Suprapubic skin (tissue), 4 donors: ENCODE measurements at regions not wholly inside any gene's neighbourhood (a gene's known extent, or its start where the extent isn't known, plus 50 kb on each side); places are given as distances from the start of the nearest gene placed in this dataset.

Source experiments
- DNase-seq, 2 donors: peaks; one replicate each; pipeline ENCODE4 v3.0.0-alpha.2; 2019; ENCODE audit warnings: low spot score in 2 of 2
- H3K27ac ChIP-seq: fragments of 200-600 bp; sonication (generic); one replicate; pipeline ENCODE4 v1.5.1; 2019
- H3K27me3 ChIP-seq: fragments of 200-600 bp; sonication (generic); one replicate; pipeline ENCODE4 v1.5.1; 2019
- H3K36me3 ChIP-seq: fragments of 200-600 bp; sonication (generic); one replicate; pipeline ENCODE4 v1.5.1; 2019
- H3K4me1 ChIP-seq: fragments of 200-600 bp; sonication (generic); one replicate; pipeline ENCODE4 v1.5.1; 2019
- H3K4me3 ChIP-seq: fragments of 200-600 bp; sonication (generic); one replicate; pipeline ENCODE4 v1.5.1; 2019; ENCODE audit warnings: mild to moderate bottlenecking
- H3K9me3 ChIP-seq: fragments of 200-600 bp; sonication (generic); one replicate; pipeline ENCODE4 v1.5.1; 2019
- CTCF ChIP-seq, 2 donors: fragments of 200-600 bp in 1 of 2; fragments of 450-650 bp in 1 of 2; sonication (generic) in 1 of 2; IDR thresholded peaks; one replicate each; pipeline ENCODE4 v1.5.1; 2016 to 2019; ENCODE audit warnings: antibody characterized with exemption in 2 of 2, mild to moderate bottlenecking in 1 of 2, moderate library complexity in 1 of 2
- EP300 ChIP-seq: sonication (generic); formaldehyde crosslinking; IDR thresholded peaks from one replicate; pipeline ENCODE4 v1.6.1; 2017; ENCODE audit warnings: antibody characterized with exemption
- POLR2A ChIP-seq, 2 donors: fragments of 450-650 bp; IDR thresholded peaks; one replicate each; pipeline ENCODE4 v1.6.1; 2017; ENCODE audit warnings: antibody characterized with exemption in 2 of 2, mild to moderate bottlenecking in 2 of 2, moderate library complexity in 2 of 2
- POLR2AphosphoS5 ChIP-seq, 3 donors: sonication (generic); formaldehyde crosslinking; IDR thresholded peaks; one replicate each; pipeline ENCODE4 v1.6.1; 2017; ENCODE audit warnings: antibody characterized with exemption in 3 of 3
- WGBS: methylation state at CpG from one replicate; pipeline ENCODE4 v1.1.5; 2018; 5-methylcytosine and 5-hydroxymethylcytosine counted together

DNA sequence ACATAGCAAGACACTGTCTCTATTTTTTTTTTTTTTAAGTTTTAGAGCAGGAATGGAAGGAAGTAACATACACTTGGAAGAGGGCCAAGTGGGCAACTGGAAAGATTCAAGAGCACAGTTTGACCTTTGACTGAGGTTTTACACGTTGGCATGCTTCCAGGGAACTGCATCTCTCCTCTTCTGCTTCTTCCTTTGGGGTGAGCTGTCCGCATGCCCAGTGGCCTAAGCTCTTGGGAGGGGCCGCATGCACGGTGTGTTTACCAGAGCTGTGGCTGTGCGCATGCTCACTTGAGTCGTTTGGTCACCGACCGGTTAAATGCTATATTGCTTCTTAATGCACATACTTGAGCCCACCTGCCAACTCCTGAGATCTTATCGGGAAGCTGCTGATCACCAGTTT, 727.7 kb downstream of the UQCRFS1 start:
- 60% methylated on average over 9 of the region's 9 CpGs for WGBS
- H3K4me1 ChIP-seq = no peaks in the 10 kb centered on the region

GRCh38 chr19:28483197-28483596, 729.8 kb downstream of the UQCRFS1 start:
- Histone ChIP-seq H3K4me1 (no peaks in the 10 kb centered on the region), H3K27me3 (no peaks in the 10 kb centered on the region), H3K4me3 (no peak overlapping the region), H3K36me3 (no peaks in the 10 kb centered on the region), H3K9me3 (no peaks in the 10 kb centered on the region), H3K27ac (no peak overlapping the region)
- no peak for DNase-seq
- TF ChIP-seq POLR2A (IDR thresholded peaks at IDR 0.05) = no peak
- 58% methylated on average over 3 of the region's 3 CpGs for WGBS

More for the DNA sequence above, 727.7 kb downstream of the UQCRFS1 start:
- Histone ChIP-seq H3K4me3 (no peak overlapping the region), H3K36me3 (no peaks in the 10 kb centered on the region), H3K27ac (no peak overlapping the region), H3K27me3 (no peaks in the 10 kb centered on the region), H3K9me3 (no peaks in the 10 kb centered on the region)
- no peak for DNase-seq
- TF ChIP-seq CTCF (IDR thresholded peaks at IDR 0.05) (no peak), POLR2A (IDR thresholded peaks at IDR 0.05) (no peak), EP300 (no peak), POLR2AphosphoS5 (IDR thresholded peaks at IDR 0.05) (no peak)

DNA sequence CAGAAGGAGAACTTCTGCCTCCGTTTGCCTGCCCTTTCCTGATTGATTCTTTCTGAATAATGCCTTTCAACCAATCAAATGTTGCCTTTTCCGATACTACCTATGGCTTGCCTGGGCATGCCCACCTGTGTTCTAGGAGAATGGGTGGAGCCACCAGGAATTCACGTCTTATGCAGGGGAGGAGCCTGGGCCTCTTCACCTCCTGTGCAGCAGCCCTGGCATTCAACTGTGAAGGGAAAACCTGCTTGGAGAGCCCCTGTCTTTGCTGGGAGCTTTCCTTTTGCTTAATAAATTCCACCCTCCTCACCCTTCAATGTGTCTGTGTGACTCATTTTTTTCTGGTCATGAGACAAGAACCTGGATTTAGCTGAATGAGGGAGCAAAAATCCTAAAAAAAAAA, 730.7 kb downstream of the UQCRFS1 start:
- no peak for DNase-seq
- no peaks in the 10 kb centered on the region for H3K9me3 ChIP-seq
- no peak overlapping the region for H3K4me3 ChIP-seq
- TF ChIP-seq POLR2A (IDR thresholded peaks at IDR 0.05) (no peak), CTCF (IDR thresholded peaks at IDR 0.05) (no peak), EP300 (no peak), POLR2AphosphoS5 (IDR thresholded peaks at IDR 0.05) (no peak)
- no peak overlapping the region for H3K27ac ChIP-seq
- H3K27me3 ChIP-seq = no peaks in the 10 kb centered on the region
- WGBS = 57% methylated on average over 3 of the region's 3 CpGs
- H3K36me3 ChIP-seq = no peaks in the 10 kb centered on the region
- H3K4me1 ChIP-seq = no peaks in the 10 kb centered on the region

DNA sequence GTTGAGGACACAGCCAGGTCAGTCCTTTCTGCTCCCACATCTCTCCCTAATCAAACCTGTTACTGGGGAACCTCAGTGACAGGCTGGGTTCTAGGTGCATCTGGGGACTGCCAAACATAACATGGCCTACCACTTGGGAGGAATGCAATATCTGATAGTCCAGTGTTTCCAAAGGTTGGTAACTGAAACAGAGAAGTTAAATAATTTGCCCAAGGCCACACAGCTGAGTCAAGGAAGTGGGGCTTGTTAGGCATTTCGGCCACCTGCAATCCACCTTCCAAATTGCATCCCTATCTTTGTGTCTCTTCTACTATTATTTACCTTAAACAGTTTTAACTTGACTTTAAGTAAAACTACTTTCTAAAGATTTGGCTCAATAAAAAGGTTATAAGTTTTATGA, 731.3 kb downstream of the UQCRFS1 start:
- Histone ChIP-seq H3K9me3 (no peaks in the 10 kb centered on the region), H3K36me3 (no peaks in the 10 kb centered on the region), H3K27ac (no peak overlapping the region), H3K27me3 (no peaks in the 10 kb centered on the region), H3K4me3 (no peak overlapping the region), H3K4me1 (no peaks in the 10 kb centered on the region)
- WGBS = 80% methylated on average over 1 of the region's 1 CpG
- DNase-seq = no peak
- no peak for TF ChIP-seq CTCF (IDR thresholded peaks at IDR 0.05)
- TF ChIP-seq EP300 = no peak
- TF ChIP-seq POLR2A (IDR thresholded peaks at IDR 0.05) = no peak
- TF ChIP-seq POLR2AphosphoS5 (IDR thresholded peaks at IDR 0.05) = no peak

DNA sequence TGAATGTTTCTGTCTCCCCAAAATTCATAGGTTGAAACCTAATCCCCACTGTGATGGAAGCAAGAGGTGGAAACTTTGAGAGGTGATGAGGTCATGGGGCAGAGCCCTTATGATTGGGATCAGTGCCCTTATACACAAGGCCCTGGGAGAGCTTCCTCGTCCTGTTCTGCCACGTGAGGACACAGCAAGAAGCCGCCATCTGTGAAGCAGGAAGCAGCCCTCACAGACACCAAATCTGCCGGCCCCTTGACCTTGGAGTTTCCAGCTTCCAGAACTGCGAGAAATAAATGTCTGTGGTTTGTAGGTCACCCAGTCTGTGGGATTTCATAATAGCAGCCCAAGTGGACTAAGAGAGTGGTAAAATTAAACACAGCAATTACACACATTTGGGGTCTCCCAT, 737.4 kb downstream of the UQCRFS1 start:
- Histone ChIP-seq H3K4me3 (no peak overlapping the region), H3K27me3 (no peaks in the 10 kb centered on the region), H3K9me3 (no peaks in the 10 kb centered on the region), H3K36me3 (no peaks in the 10 kb centered on the region), H3K27ac (no peak overlapping the region), H3K4me1 (no peaks in the 10 kb centered on the region)
- TF ChIP-seq POLR2A (IDR thresholded peaks at IDR 0.05) = no peak
- TF ChIP-seq POLR2AphosphoS5 (IDR thresholded peaks at IDR 0.05) = no peak
- no peak for TF ChIP-seq CTCF (IDR thresholded peaks at IDR 0.05)
- TF ChIP-seq EP300 = no peak
- DNase-seq = no peak
- 81% methylated on average over 4 of the region's 5 CpGs for WGBS

DNA sequence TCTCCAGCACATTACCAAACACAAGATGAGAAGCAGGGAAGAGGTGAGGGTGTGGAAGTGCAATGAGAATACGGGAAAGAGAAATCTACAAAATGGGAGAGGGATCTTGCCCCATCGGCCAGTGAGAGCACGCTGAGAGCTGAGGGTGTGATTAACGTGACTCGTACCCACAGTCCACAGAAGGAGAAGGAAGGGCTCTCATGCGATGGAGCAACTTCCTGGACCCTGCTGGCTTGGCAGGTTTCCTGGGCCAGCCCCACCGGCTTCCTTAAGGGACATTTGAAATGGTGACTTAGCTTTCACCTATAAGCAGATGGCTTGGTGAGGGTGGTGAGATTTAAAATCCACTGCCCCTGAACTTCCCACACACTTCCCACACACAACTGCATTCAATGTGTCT, 740.1 kb downstream of the UQCRFS1 start:
- Histone ChIP-seq H3K27ac (no peak overlapping the region), H3K4me3 (no peak overlapping the region), H3K4me1 (peaks cover 10% of the 10 kb centered on the region), H3K9me3 (no peaks in the 10 kb centered on the region), H3K27me3 (no peaks in the 10 kb centered on the region), H3K36me3 (no peaks in the 10 kb centered on the region)
- TF ChIP-seq POLR2A (IDR thresholded peaks at IDR 0.05) = no peak
- TF ChIP-seq POLR2AphosphoS5 (IDR thresholded peaks at IDR 0.05) = no peak
- TF ChIP-seq CTCF (IDR thresholded peaks at IDR 0.05) = no peak
- no peak for TF ChIP-seq EP300
- WGBS = 44% methylated on average over 7 of the region's 7 CpGs
- DNase-seq = no peak
